ENCODE measurements at regions not wholly inside any gene's neighbourhood (a gene's known extent, or its start where the extent isn't known, plus 50 kb on each side); places are given as distances from the start of the nearest gene placed in this dataset.
"Not testable (repeated sequence)": the region's sequence is repeated elsewhere in the genome, so short reads cannot be mapped to it uniquely, and the experiment has no call there.

DNA sequence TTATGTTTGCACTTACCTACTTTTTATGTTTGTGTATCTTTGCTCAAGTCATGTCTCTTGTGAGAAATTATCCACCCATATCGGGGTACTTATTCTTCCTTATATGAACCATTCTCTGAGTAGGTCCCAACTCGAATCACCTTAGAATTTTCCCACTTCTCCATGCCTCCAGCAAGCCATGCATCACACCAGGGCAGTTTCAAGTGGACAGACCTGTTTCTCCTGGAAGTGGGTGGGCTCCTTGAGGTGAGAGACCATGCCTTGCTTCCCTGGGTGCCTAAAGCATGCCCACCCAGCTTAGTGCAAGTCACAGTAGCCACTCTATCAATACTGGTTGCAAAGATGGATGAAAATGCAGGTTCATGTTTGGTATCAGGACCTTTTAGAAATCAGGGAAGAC is 187.2 kb downstream of the KIT start:
- DNase-seq (ENCODE audit: low spot score) = no peak

DNA sequence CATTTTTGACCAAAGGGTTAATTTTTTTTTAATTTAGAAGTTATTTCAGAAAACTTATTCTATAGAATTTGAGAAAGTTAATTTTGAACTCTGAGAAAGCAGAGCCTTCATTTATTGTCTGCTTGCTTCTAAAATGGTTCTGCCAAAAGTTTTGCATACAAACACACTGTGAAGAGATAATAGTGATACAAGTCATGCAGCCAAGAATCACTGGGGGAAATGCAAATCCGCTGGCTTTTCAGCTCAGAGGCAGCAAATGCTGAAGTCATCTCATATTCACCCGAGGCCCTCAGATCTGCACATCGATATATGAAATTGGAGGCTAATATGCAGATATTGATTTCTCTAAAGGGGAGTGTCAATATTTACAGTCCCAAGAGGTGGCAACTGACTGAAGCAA is 186.2 kb downstream of the KIT start:
- DNase-seq (ENCODE audit: low spot score) = no peak

DNA sequence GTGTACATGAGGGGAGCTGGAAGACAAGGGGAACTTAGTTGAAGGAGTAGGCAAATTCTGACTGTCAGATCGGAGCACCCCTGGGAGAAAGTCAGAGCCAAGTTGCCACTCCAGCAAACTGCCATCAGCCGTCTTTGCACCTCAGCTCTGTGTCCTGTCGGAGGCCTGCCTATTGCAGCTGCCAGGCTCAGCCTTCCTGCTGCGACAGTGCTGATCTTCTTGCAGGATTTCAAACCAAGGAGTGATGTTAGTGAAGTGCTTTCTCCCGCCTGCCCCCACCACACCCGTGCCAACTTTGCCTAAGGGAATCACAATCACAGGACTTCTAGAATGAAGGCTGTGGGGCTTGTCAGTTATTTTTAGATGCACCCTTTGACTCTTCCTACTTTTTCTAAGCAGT is 185.3 kb downstream of the KIT start:
- DNase-seq (ENCODE audit: low spot score) = peak; percentile 28

DNA sequence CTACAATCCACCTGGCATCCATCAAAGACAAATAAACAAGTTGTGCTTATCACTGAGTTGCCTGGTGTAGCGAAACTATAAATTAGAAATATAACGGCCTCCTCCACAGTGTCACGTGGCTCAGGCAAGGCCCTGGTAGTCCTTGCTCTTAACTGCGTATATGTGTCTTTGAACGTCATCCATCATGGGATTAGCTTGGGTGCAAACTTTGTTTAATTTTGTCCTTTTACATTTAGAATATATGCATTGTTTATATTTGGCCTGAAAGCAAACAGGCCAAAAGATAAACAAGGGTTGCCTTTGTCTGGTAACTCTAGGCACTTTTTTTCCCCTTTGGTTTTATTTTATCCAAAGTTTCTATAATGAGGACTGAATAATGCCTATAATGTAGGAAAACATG is 184.9 kb downstream of the KIT start:
- peak; percentile 54 for DNase-seq (ENCODE audit: low spot score)

DNA sequence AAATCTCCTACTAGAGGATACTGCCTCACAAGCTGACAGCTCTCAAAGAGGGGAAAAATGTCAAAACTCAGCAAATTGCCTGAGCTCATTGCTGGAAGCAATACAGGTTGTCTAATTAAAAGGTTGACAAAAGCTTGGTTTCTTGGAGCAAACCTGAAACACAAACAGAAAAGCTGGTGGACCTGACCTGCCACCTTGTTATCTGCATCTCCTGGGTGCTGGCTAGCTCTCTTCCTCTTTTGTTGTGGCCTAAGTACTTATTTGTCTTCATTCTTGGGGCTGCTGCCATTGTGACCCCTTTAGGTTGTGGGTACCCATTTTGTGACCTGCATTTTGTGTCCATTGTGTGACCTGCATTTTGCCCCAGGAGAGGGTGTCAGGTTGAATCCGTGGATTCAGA is 184.5 kb downstream of the KIT start:
- DNase-seq (ENCODE audit: low spot score) = no peak

DNA sequence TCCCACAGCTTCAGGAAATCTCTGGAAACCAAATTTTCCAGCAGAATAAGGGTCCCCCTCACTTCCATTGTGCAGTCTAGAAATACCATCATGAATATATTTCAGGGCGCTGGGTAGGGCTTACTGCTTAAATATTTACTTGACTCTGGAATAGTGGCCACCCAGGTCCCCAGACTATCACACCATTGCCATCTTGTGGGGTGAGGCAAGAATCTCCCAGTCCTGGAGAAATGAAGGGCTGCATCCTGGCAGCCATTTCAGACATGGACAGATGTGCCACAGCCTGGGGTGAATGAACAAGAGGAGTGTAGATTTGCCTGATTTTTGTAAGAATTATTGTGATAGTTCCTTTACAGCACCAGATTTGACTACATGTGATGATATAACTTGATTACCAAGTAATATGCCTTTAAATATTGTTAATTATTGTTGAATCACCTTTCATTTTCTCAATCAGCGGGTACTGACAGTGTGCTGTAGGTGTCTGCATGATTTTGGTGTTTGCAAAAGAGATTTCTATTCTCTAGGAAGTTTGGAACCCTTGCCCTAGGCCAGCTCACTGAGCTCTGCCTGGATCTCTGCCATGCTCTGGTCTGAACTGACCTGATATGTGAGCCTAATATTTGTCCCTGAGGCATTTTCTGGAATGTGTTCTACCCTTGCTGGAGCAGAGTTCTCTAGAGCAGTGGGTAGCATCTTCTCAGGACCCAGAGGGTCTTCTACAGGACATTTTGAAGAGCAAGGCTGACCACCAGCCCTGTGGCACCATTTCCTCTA is 183.4 kb downstream of the KIT start:
- peak; percentile 19 for DNase-seq (ENCODE audit: low spot score)

DNA sequence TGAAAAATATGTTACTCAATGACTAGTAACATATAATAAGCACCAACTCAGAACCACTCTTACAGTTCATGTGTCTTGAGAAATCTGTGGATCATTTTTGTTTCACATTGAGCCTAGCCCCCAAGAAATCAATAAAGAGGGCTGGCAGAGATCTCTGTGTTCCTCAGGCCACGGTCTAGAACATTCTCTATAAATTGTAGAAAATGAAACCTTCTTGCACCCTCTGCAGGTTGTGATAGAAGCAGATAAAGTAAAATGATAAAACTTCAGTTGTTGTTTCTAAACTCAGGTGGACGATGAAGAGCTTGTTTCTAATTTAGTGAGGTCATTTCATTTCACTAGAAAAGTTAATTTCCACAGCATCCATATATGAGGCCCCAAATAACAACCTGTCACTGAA is 182.7 kb downstream of the KIT start:
- no peak for DNase-seq (ENCODE audit: low spot score)

DNA sequence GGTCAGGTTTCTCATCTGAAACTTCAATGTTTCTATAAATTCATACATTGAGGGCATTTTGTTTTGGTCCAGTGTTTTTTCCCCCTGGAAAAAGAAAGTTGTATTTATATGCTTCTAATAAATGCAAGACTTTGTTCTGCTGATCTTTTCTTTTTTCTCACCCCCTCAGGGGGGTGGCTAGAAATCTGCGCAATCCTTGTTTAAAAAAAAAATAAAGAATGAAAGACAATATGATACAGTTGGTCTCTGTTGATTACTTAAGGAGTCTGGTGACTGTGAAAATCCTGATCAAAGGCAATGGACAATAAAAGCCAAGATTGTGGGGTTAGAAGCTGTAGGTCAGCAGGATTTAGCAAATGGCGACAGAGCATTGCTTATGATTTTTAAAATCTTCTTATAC is 180.5 kb downstream of the KIT start:
- DNase-seq (ENCODE audit: low spot score) = peak; percentile 63

DNA sequence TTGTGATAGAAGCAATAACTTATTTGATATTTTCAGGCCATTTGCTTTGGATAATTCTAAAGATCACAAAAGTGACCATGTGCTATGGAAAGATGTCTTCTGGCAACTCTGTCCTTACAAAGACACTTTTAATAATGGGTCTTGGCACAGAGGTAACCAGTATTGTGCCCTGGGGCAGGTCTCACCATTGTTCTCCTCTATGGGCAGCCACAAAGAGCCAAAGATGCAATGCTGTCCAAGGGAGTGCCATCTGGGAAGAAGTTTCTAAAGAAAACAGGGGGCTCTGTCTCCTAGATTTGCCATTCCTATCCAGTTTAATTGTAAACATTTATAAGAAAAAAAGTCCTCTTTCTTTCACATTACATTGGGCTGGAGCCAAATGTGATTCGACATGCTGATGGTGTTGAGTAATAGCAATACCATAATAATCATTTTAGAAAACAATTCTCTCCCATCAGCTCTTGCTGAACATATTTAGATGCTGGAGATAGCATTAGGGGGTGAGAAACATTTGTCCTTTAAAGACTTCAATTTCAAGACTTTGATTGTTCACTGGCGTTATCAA is 179.9 kb downstream of the KIT start:
- DNase-seq (ENCODE audit: low spot score) = peak; percentile 41

DNA sequence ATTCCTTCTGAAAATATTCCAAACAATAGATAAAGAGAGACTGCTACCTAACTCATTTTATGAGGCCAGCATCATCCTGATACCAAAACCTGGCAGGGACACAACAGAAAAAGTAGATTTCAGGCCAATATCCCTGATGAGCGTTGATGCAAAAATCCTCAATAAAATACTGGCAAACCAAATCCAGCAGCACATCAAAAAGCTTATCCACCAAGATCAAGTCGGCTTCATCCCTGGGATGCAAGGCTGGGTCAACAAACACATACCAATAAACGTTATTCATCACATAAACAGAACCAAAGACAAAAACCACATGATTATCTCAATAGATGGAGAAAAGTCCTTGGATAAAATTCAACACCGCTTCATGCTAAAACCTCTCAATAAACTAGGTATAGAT is 170.6 kb downstream of the KIT start:
- not testable (repeated sequence) for DNase-seq (ENCODE audit: low spot score)

DNA sequence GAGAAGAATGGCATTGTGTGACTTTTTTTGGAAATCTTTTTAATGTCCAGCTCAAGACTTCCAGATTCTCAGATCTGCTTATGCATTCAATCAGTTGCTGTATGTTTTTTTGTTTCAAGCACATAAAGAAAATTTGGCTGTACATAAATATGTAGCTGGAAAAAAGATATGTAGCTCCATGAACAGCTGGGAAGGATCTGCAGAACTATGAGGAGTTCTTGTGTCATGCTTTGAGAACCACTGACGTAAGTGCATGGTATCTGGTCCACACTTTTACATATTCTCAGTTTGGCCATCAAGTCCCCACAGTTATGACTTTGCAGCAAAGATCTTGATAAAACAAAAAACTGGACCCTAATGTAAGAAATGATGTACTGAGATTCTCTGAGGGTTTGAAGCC is 165.9 kb downstream of the KIT start:
- DNase-seq (ENCODE audit: low spot score) = no peak

DNA sequence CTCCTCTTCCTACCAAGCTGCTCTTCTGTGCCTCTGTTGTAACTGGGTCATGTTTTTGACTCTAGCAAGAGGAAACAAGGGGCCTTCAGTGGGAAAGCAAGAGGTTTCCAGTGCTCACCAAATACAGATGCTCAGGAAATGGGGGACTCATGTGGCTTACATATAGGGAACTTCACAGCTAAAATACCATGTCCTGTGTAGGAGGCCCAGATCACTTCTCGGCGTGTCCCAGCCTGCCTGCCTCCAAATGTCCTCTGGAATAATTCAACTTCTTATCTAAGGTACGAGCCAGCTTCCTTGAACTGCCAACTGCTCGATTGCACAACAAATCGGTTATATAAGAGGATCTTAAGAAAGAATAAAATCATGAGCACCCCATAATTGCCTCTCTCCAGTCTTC is 161.3 kb downstream of the KIT start:
- DNase-seq (ENCODE audit: low spot score) = no peak

DNA sequence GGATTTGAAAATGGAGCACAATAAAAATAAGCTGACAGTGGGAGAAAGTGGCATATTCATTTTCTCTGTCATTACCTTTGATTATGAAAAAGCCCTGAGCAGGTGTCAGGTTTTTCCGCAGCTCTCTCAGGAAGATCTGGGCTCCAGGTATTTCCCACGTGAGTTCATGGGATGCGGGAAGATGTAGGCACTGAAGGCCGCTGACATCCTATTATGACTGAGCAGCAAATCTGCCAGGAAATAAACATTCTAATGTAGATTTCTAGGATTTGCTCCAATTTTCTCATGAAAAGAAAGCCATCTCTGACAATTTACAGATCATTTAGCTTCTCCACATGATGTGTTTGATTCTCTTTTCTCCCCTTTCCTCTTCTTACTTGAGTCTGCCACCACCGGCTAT is 160.7 kb downstream of the KIT start:
- no peak for DNase-seq (ENCODE audit: low spot score)

DNA sequence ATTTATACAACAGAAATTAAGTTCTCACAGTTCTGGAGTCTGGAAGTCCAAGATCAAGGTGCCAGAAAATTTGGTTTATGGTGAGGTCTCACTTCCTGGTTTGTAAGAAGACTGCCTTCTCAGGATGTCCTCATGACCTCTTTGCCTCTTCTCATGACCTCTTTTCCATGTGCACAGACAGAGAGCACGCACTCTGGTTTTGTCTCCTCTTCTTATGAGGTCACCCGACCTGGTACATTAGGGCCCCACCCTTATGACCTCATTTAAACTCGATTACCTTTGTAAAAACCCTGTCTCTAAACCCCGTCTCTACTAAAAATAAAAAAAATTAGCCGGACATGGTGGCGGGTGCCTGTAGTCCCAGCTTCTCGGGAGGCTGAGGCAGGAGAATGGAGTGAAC is 155.9 kb downstream of the KIT start:
- DNase-seq (ENCODE audit: low spot score) = no peak

DNA sequence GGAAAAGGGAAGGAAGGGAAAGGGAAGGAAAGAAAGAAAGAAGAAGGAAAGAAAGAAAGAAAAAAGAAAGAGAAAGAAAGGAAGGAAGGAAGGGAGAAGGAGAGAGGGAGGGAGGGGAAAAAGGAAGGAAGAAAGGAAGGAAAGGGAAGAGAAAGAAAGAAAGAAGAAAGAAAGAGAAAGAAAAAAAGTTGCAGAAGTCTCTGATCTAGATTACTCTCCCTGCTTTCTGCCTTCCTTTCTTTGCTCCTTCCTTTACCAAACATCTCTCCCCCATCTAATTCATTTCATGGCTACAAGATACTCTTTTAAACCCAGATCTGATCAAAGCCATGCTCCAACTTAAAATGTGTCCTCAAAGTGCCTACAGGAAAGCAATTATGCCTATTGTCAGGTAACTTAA is 148.6 kb downstream of the KIT start:
- no peak for DNase-seq (ENCODE audit: low spot score)

DNA sequence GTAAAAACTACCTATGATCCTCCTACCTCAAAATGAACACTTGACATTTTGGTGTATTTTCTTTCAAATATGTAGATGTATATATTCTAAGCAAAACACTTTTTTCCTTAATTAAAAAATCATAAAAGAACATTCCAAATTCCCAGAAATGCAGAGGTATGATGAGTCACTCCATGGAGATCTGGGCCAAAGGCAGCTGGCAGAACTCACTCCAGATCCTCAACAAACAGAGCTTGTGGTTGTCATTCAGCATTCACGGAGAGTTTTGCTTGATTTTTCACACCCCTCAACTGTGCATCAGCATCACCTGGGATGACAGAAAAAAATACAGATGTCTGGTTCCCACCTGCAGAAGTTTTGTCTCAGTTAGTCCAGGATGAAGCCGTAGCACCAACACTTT is 144.6 kb downstream of the KIT start:
- DNase-seq (ENCODE audit: low spot score) = no peak

DNA sequence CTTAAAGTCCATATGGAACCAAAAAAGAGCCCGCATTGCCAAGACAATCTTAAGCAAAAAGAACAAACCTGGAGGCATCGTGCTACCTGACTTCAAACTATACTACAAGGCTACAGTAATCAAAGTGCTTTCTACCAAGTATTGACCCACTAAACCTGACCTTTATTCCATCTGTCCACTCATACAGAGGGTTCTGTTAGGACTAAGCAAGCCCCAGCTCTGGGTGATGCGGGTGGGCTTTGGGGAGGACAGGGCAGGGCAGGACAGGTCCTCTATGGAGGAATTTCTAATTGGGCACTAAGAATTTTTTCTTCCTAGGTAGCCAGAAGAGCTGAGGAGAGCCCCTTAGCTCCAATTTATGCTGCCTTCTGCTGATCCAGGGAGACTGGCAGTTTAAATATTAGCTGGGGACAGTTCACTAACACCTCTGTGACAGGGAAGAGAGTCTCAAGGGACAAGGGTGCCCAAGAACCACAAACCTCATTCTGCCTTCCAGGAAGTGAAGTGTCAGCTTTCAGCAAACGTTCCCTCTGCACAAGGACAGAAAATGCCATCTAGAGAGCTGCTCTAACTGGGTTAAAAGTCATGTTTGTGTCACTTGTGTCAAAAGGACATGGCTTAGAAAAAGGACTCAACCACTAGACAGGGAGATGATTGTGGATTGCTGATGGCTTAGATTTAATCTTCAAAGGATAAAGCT is 143.2 kb downstream of the KIT start:
- DNase-seq (ENCODE audit: low spot score) = no peak

DNA sequence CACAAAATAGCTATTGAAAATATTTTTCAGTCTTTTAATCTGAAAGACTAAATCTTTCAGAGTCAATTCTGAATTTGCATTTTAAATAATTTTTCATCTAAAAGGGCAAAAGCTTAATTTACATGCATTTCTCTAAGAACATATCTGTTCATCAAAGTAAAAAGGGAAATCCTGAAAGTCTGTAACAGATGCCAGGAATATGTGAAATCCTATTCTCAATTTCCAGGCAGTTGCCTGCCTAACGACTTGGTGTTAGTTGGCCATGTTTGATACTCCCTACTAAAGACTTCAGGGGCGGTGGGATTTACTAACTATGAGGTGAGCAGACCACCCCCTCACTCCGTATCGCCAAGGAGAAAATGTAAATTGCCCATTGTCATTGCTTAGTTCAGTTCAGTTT is 136.8 kb downstream of the KIT start:
- no peak for DNase-seq (ENCODE audit: low spot score)

DNA sequence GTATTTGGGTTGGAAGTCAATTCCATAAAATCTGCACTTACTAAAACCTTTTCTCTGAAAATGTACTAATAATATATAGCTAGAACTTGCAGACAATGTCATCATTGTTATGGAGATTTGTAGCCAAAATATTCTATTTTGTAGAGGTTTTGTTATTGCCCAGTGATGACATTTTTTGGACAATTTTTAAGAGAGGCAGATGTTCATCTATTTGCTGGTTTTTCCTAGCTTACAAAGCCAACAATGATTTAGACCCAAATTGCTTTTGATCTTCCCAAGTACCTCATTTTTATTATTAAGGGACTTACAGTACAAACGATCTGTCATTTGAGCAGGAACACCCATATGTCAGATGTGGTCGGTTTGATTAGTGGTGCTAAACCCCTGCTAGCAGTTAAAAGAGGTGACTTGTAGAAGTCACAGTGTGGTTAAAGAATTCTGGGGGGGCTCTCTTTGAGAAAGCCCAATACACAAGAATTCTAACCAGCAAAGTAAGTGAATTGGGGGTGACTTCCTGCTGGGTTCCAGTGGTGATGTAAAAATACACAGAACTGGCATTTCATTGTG is 136.2 kb downstream of the KIT start:
- DNase-seq (ENCODE audit: low spot score) = no peak

Measured in COLO829 (cell line).